Naive thymus-derived CD4-positive, alpha-beta T cell (primary cell): ENCODE measurements at regions not wholly inside any gene's neighbourhood (a gene's known extent, or its start where the extent isn't known, plus 50 kb on each side); places are given as distances from the start of the nearest gene placed in this dataset.

Experiments used
- ATAC-seq: fragments of 150-1000 bp; cut with Tn5 transposase; 2 replicates; pipeline ENCODE4 v1.10.0; 2021; ENCODE audit warnings: mild to moderate bottlenecking, moderate library complexity
- CTCF ChIA-PET: fragments of 350-600 bp; sonication (Branson Sonifier 250); formaldehyde crosslinking; loops from one replicate; lab custom pipeline; 2021; ENCODE audit warnings: antibody characterized with exemption; lab: Charles Lee
- POLR2A ChIA-PET: fragments of 350-600 bp; sonication (Branson Sonifier 250); formaldehyde crosslinking; loops from one replicate; lab custom pipeline; 2021; ENCODE audit warnings: antibody characterized with exemption, inconsistent platforms; lab: Charles Lee
- DNase-seq, 9 donors: peaks; one replicate each; pipeline versions ENCODE4 v3.0.0 to v3.0.0-alpha.2; 2020 to 2022; ENCODE audit warnings: mixed read lengths in 1 of 9
- H3K27ac ChIP-seq: one replicate; pipeline ENCODE4 v1.7.0; 2013; ENCODE audit warnings: mild to moderate bottlenecking, low read depth, low read length, moderate library complexity
- H3K27me3 ChIP-seq, 2 donors: one replicate each; pipeline ENCODE4 v1.7.0; 2013; ENCODE audit warnings: low read length in 2 of 2, mild to moderate bottlenecking in 2 of 2, moderate library complexity in 2 of 2; ENCODE audit not compliant: control insufficient read depth in 2 of 2, insufficient read depth in 2 of 2
- H3K36me3 ChIP-seq, 3 experiments: 1 replicate in 2 of 3; 2 replicates in 1 of 3; pipeline ENCODE4 v1.7.0; 2013; ENCODE audit warnings: low read length in 3 of 3, mild to moderate bottlenecking in 3 of 3, moderate library complexity in 1 of 3; ENCODE audit not compliant: insufficient read depth in 3 of 3, control insufficient read depth in 2 of 3
- H3K4me1 ChIP-seq, 2 donors: one replicate each; pipeline ENCODE4 v1.7.0; 2013; ENCODE audit warnings: low read length in 2 of 2, mild to moderate bottlenecking in 2 of 2, moderate library complexity in 1 of 2; ENCODE audit not compliant: control insufficient read depth in 2 of 2, insufficient read depth in 2 of 2
- H3K4me3 ChIP-seq: 2 replicates; pipeline ENCODE4 v1.7.0; 2013; ENCODE audit warnings: mild to moderate bottlenecking, low read length
- H3K9me3 ChIP-seq, 3 experiments: 1 replicate in 2 of 3; 2 replicates in 1 of 3; pipeline ENCODE4 v1.7.0; 2013; ENCODE audit warnings: low read length in 3 of 3; ENCODE audit not compliant: control insufficient read depth in 2 of 3
- H3K27ac Mint-ChIP-seq, 9 donors: one replicate each; pipeline ENCODE4 v1.8.0; 2020 to 2022; ENCODE audit warnings: mixed read lengths in 9 of 9, mild to moderate bottlenecking in 8 of 9, moderate library complexity in 5 of 9, inconsistent platforms in 2 of 9
- H3K27me3 Mint-ChIP-seq, 5 donors: one replicate each; pipeline ENCODE4 v1.8.0; 2021 to 2022; ENCODE audit warnings: mixed read lengths in 5 of 5, mild to moderate bottlenecking in 1 of 5
- H3K36me3 Mint-ChIP-seq, 5 donors: one replicate each; pipeline ENCODE4 v1.8.0; 2020 to 2022; ENCODE audit warnings: mixed read lengths in 5 of 5, mild to moderate bottlenecking in 3 of 5, inconsistent platforms in 1 of 5
- H3K4me1 Mint-ChIP-seq, 7 donors: one replicate each; pipeline ENCODE4 v1.8.0; 2020 to 2022; ENCODE audit warnings: mixed read lengths in 7 of 7, mild to moderate bottlenecking in 3 of 7, inconsistent platforms in 1 of 7
- H3K4me3 Mint-ChIP-seq, 10 donors: one replicate each; pipeline ENCODE4 v1.8.0; 2020 to 2022; ENCODE audit warnings: mild to moderate bottlenecking in 10 of 10, mixed read lengths in 10 of 10, moderate library complexity in 6 of 10, inconsistent platforms in 2 of 10
- H3K9me3 Mint-ChIP-seq, 11 donors: one replicate each; pipeline ENCODE4 v1.8.0; 2020 to 2022; ENCODE audit warnings: mixed read lengths in 11 of 11, mild to moderate bottlenecking in 4 of 11, inconsistent platforms in 1 of 11, moderate library complexity in 1 of 11
- intact Hi-C, 2 donors: fragments of 100-400 bp; cut with micrococcal nuclease; formaldehyde crosslinking; loops; one replicate each; pipeline ENCODE4 v1.15.1; 2023

DNA sequence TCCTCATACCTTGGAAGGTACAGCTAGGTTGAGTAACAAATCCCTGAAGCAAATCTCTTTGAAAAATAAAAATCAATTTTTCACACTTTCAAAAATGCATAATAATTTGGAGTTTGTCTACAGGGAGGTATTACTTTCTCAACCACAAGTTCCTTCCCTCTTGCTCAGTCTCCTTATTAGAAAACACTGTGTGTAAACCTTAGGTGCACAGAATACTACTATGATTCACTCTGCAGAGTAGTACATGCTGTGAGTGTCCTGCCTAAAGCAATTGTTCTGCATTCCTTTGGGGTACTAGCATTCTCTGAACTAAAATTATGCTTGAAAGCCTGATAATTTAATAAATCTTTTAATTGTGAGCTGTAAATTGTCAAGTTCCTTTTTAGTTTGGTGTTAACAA, 115.9 kb upstream of the EPHA3 start:
- ATAC-seq, result no peak
- Histone ChIP-seq H3K27me3 (no peaks in the 10 kb centered on the region), H3K4me1 (no peaks in the 10 kb centered on the region), H3K36me3 (no peaks in the 10 kb centered on the region), H3K9me3 (no peaks in the 10 kb centered on the region), H3K27ac (no peak overlapping the region), H3K4me3 (no peak overlapping the region)
- Mint-ChIP-seq H3K36me3 (no peaks in the 10 kb centered on the region), H3K4me3 (no peak overlapping the region), H3K9me3 (peaks cover 0 to 12% (median 0%) of the 10 kb centered on the region in 11 donors), H3K4me1 (no peaks in the 10 kb centered on the region), H3K27me3 (no peaks in the 10 kb centered on the region), H3K27ac (no peak overlapping the region)
- DNase-seq, result no peak
- intact Hi-C loops, result no loop called here
- ChIA-PET CTCF (no interaction called here), POLR2A (no interaction called here)

DNA sequence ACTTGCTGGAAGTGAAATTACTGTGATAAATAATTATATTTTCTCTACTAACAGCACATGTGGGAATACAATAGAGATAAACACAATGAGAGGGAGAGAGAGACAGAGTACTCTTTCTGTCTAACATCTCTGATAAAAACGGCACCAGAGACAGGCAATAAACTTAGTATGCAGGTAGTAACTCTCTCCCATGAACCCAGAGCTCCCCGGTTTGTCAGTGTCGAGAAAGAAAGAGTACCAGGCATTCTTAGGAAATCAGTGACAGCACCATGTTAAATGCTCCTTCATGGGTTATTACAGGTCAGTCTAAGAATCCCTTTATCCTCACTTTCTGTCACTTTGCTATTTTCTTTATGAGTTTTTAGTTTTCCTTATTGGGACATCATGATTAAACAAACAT, 110.7 kb upstream of the EPHA3 start:
- Histone ChIP-seq H3K27me3 (no peaks in the 10 kb centered on the region), H3K4me3 (no peak overlapping the region), H3K4me1 (no peaks in the 10 kb centered on the region), H3K27ac (no peak overlapping the region), H3K9me3 (no peaks in the 10 kb centered on the region), H3K36me3 (no peaks in the 10 kb centered on the region)
- no peak overlapping the region for H3K4me3 Mint-ChIP-seq
- DNase-seq (no peak), ATAC-seq (no peak)
- H3K27me3 Mint-ChIP-seq, result no peaks in the 10 kb centered on the region
- H3K27ac Mint-ChIP-seq, result no peak overlapping the region
- no peaks in the 10 kb centered on the region for H3K36me3 Mint-ChIP-seq
- intact Hi-C loops, result no loop called here
- ChIA-PET POLR2A (no interaction called here), CTCF (no interaction called here)
- peaks cover 0 to 6% (median under 1%) of the 10 kb centered on the region in 11 donors for H3K9me3 Mint-ChIP-seq
- H3K4me1 Mint-ChIP-seq, result no peaks in the 10 kb centered on the region

DNA sequence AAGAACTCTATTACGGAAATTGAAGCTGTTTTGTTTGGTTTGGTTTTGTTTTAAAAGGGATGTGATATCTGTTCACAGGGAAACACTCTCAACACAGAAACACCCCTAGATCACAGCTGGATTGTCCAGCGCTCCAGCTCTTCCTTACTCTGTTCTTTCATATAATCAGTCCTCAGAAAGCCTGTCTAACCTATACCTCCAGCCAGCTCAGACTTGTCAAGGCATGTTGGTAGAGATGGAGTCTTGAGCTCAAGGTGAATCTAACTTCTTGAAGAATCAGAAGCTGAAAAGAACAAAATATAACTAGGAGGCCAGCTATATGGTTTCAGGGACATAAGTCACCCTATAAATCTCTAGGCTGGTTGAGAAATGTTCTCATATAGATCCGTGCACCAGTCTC, 110.2 kb upstream of the EPHA3 start:
- no peak for ATAC-seq

DNA sequence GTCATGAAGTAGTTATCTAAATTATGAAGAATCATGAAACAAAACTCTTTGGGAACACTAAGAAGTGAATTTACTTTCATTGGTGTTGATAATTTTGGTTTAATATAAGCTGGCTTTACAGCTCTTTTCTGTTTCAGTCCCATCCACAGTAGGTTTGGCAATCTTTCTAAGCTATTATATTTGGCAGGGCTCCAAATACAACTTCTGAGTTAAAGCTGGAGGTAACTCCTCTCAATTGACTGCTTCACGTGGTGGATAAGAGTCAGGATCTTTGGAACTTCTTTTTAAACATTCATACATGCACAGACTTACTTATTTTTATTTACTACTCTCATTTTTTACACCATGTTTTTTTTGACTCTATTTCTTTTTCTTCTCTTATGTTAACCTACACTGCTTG, 106.5 kb upstream of the EPHA3 start:
- H3K27ac ChIP-seq, result no peak overlapping the region
- ChIA-PET POLR2A (no interaction called here), CTCF (no interaction called here)
- Mint-ChIP-seq H3K9me3 (peaks cover 0 to 10% (median 0%) of the 10 kb centered on the region in 11 donors), H3K36me3 (no peaks in the 10 kb centered on the region), H3K4me3 (no peak overlapping the region), H3K27me3 (no peaks in the 10 kb centered on the region), H3K4me1 (no peaks in the 10 kb centered on the region), H3K27ac (no peak overlapping the region)
- no peak overlapping the region for H3K4me3 ChIP-seq
- H3K27me3 ChIP-seq, result no peaks in the 10 kb centered on the region
- no peaks in the 10 kb centered on the region for H3K9me3 ChIP-seq
- no peaks in the 10 kb centered on the region for H3K36me3 ChIP-seq
- H3K4me1 ChIP-seq, result no peaks in the 10 kb centered on the region
- no peak for DNase-seq
- intact Hi-C loops, result no loop called here
- no peak for ATAC-seq

More for the DNA sequence above, 110.2 kb upstream of the EPHA3 start:
- intact Hi-C loops, result no loop called here
- no peak overlapping the region for H3K4me3 ChIP-seq
- Mint-ChIP-seq H3K4me1 (no peaks in the 10 kb centered on the region), H3K9me3 (peaks cover 0 to 6% (median 1%) of the 10 kb centered on the region in 11 donors), H3K27ac (no peak overlapping the region), H3K36me3 (no peaks in the 10 kb centered on the region), H3K27me3 (no peaks in the 10 kb centered on the region), H3K4me3 (no peak overlapping the region)
- DNase-seq, result no peak
- ChIA-PET POLR2A (no interaction called here), CTCF (no interaction called here)
- H3K27ac ChIP-seq, result no peak overlapping the region
- no peaks in the 10 kb centered on the region for H3K4me1 ChIP-seq
- H3K9me3 ChIP-seq, result no peaks in the 10 kb centered on the region
- no peaks in the 10 kb centered on the region for H3K27me3 ChIP-seq
- no peaks in the 10 kb centered on the region for H3K36me3 ChIP-seq

DNA sequence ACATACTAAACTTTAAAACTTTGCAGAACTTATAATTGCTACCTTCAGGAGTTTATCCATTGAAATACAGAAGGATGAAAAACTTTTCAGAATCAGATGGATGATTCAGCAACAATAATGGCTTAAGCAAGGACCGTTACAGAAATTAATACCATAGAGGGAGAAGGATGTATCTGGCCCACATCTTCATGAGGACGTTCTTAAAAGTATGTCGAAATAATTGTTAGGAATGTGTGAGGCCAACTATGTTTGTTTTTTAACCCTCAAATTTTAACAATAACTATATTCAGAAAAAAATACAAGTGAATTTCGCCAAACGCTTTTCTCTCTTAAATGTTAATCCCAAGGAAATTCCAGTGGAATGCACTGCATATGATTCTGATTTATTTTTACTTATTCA, 105.2 kb upstream of the EPHA3 start:
- Histone ChIP-seq H3K4me1 (no peaks in the 10 kb centered on the region), H3K9me3 (no peaks in the 10 kb centered on the region), H3K27ac (no peak overlapping the region), H3K27me3 (no peaks in the 10 kb centered on the region), H3K4me3 (no peak overlapping the region), H3K36me3 (no peaks in the 10 kb centered on the region)
- no peak overlapping the region for H3K27ac Mint-ChIP-seq
- H3K36me3 Mint-ChIP-seq, result no peaks in the 10 kb centered on the region
- peaks cover 0 to 10% (median 0%) of the 10 kb centered on the region in 11 donors for H3K9me3 Mint-ChIP-seq
- DNase-seq (no peak), ATAC-seq (no peak)
- H3K4me3 Mint-ChIP-seq, result no peak overlapping the region
- POLR2A ChIA-PET, result no interaction called here
- CTCF ChIA-PET, result no interaction called here
- no peaks in the 10 kb centered on the region for H3K27me3 Mint-ChIP-seq
- intact Hi-C loops, result no loop called here
- no peaks in the 10 kb centered on the region for H3K4me1 Mint-ChIP-seq

DNA sequence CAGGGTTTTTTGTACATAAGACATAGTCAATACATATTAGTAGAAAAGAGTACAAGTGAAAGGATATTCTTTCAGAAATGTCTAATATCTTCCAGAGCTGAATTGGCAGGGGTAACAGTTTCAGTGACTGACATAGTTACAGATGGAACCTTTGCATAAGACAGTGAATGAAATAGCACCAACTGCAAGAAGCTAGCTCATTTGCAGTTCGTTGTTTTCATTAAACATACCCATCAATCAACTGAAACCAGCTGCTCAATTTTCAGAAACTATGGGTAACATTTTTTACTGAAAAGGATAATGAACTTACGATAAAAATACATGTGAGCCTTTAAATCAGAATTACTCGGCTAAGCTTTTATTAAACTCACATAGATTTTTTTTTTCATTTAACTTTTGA, 93.9 kb upstream of the EPHA3 start:
- H3K4me1 Mint-ChIP-seq, result no peaks in the 10 kb centered on the region
- ATAC-seq (no peak), DNase-seq (no peak)
- intact Hi-C loops, result no loop called here
- H3K4me1 ChIP-seq, result no peaks in the 10 kb centered on the region
- H3K27me3 ChIP-seq, result no peaks in the 10 kb centered on the region
- CTCF ChIA-PET, result no interaction called here
- POLR2A ChIA-PET, result no interaction called here
- H3K27me3 Mint-ChIP-seq, result no peaks in the 10 kb centered on the region
- peaks cover 0 to 15% (median under 1%) of the 10 kb centered on the region in 11 donors for H3K9me3 Mint-ChIP-seq
- H3K36me3 ChIP-seq, result no peaks in the 10 kb centered on the region
- H3K4me3 Mint-ChIP-seq, result no peak overlapping the region
- no peak overlapping the region for H3K4me3 ChIP-seq
- H3K27ac ChIP-seq, result no peak overlapping the region
- no peaks in the 10 kb centered on the region for H3K9me3 ChIP-seq
- H3K27ac Mint-ChIP-seq, result no peak overlapping the region
- no peaks in the 10 kb centered on the region for H3K36me3 Mint-ChIP-seq

DNA sequence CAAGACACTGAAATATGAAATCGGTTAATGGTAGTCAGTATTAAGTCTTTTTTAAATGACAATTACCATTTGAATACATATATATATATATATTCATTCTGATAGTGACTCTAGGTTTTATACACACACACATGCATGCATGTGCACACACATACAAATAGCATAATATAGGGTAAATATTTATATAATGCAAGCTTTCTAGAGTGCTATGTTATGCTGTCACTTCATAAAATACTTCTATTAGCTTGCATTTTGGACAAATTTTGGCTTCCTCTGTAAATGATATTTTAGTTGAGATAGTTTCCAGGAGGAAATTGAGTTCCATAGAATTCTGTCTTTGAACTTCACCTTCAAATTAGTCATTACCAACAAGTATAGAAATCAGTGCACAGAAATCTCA, 89.9 kb upstream of the EPHA3 start:
- Histone ChIP-seq H3K27me3 (no peaks in the 10 kb centered on the region), H3K4me3 (no peak overlapping the region), H3K4me1 (no peaks in the 10 kb centered on the region), H3K9me3 (no peaks in the 10 kb centered on the region), H3K27ac (no peak overlapping the region), H3K36me3 (no peaks in the 10 kb centered on the region)
- ATAC-seq (no peak), DNase-seq (no peak)
- intact Hi-C loops, result no loop called here
- Mint-ChIP-seq H3K9me3 (peaks cover 0 to 9% (median 3%) of the 10 kb centered on the region in 11 donors), H3K4me3 (no peak overlapping the region), H3K27ac (no peak overlapping the region), H3K4me1 (no peaks in the 10 kb centered on the region), H3K27me3 (no peaks in the 10 kb centered on the region), H3K36me3 (no peaks in the 10 kb centered on the region)
- CTCF ChIA-PET, result no interaction called here
- POLR2A ChIA-PET, result no interaction called here
